GM23248 (cell line): ENCODE measurements at regions not wholly inside any gene's neighbourhood (a gene's known extent, or its start where the extent isn't known, plus 50 kb on each side); places are given as distances from the start of the nearest gene placed in this dataset.

ENCODE experiments used
- EZH2 ChIP-seq: fragments of 200-600 bp; sonication (generic); IDR thresholded peaks from 2 replicates; pipeline ENCODE4 v1.6.1; 2018; ENCODE audit warnings: antibody characterized with exemption, mild to moderate bottlenecking; ENCODE audit not compliant: insufficient read depth, poor library complexity, severe bottlenecking
- EZH2phosphoT487 ChIP-seq: fragments of 200-600 bp; sonication (generic); IDR thresholded peaks from 2 replicates; pipeline ENCODE4 v1.6.1; 2018; ENCODE audit warnings: antibody characterized with exemption, moderate library complexity, mild to moderate bottlenecking, low read depth; ENCODE audit not compliant: insufficient read depth

DNA sequence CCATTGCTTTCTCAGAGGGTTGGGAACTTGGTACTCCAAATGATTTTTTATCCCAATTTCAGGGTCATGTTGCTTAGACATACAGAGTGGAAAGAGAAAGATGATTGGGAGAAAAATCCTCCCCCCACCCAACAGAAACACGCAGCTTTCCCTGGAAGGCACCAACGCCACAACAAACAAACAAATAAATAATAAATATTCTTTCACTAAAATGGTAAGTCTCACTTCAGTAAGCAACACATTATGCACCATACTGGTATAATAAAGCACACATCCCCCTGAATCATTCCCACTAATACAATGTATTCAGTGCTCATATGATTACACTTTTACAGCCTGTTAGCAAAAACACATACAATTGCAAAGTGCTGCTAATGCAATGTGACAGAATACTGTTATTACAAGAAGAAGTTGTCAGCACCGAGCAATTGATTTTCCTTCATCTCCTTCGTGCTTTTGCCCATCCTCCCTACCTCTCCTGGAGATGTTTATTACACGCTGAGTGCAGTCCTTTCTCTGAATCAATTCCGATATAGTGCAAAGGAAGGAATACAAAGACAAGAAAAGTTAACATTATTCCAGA is 359.9 kb downstream of the TXNL1 start:
- TF ChIP-seq EZH2 = no peak
- no peak for TF ChIP-seq EZH2phosphoT487
